ENCODE measurements at regions not wholly inside any gene's neighbourhood (a gene's known extent, or its start where the extent isn't known, plus 50 kb on each side); places are given as distances from the start of the nearest gene placed in this dataset.
"Not testable (repeated sequence)": the region's sequence is repeated elsewhere in the genome, so short reads cannot be mapped to it uniquely, and the experiment has no call there.

GRCh38 chr2:18266699-18267098, 293.8 kb downstream of the RDH14 start:
- DNase-seq (ENCODE audit: low read depth in 2 of 3, low spot score in 2 of 3): not testable (repeated sequence)

DNA sequence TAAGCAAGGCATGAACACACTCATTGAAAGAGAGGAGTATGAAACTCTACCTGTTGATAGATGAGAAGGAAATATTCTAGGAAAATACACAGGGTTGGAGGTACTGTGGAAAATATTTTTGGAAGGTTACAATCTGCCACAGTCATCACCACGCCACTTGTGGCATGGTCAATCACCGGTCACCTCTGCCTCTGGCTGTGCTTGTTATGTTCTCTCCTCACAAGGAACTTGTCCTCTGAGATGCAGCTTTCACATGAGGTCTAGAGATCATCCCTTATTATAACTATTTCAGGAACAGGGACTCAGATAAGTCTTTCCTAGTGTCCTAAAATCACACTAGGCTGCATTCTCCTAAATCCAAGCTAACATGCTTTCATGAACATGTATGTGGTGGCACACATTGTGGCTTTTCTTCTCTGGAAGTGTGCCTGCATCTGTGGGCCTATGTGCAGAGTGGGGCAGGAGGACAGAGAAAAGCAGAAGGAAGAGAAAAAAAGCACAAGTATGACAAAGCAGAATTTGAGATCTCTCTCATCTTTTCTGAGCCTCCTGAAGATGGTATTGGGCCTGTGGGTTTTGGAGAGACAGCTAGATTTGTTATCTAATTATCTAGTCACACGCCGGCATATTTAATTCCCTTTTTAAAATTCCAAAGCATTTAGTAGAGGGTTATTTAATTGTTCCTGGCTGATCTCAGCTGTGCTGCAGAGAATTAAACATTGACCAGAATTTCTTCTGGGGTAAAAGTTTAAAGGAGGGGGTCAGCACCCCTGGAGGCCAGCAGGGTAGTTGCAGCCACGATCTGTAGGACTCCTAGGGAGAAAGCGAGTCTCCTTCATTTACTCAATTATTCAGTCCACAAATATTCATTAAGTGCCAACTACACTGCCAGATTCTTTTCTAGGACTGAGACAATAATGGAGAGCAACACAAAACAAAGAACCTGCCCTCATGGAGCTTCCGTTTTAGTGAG, 294.6 kb downstream of the RDH14 start:
- DNase-seq (ENCODE audit: low read depth in 2 of 3, low spot score in 2 of 3): no peak

- no peak for DNase-seq (ENCODE audit: low read depth in 2 of 3, low spot score in 2 of 3)
Observed at GRCh38 chr2:18262601-18263000, 297.9 kb downstream of the RDH14 start.

DNA sequence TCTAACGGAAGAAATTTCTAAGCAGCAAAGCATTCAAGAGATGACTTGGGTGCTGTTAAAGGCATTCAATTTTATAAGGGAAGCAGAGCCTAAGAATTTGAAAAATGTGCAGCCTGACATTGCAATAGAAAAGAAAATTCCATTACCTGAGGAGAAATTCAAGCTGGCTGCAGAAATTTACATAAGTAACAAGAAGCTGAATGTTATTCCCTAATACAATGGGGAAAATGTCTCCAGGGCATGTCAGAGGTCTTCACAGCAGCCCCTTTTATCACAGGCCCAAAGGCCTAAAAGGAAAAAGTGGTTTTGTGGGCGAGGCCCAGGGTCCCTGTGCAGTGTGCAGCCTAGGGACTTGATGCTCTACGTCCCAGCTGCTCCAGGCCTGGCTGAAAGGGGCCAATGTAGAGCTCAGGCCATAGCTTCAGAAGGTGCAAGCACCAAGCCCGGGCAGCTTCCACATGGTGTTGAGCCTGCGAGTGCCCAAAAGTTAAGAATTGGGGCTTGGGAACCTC, 306.7 kb downstream of the RDH14 start:
- no peak for DNase-seq (ENCODE audit: low read depth in 2 of 3, low spot score in 2 of 3)

DNA sequence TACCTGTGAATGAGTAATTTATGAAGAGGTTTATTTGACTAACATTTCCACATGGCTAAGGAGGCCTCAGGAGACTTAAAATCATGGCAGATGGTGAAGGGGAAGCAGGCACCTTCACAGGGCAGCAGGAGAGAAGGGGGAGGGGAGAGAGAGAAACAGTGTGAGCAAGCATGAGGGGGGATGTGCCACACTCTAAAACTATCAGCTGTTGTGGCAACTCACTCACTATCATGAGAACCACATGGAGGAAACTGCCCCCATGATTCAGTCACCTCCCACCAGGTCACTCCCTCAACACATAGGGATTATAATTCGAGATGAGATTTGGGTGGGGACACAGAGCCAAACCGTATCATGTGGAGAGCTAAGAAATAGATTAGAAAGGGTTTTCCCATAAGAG, 309.0 kb downstream of the RDH14 start:
- no peak for DNase-seq (ENCODE audit: low read depth in 2 of 3, low spot score in 2 of 3)

GRCh38 chr2:18247282-18248110, 313.0 kb downstream of the RDH14 start:
- no peak for DNase-seq (ENCODE audit: low read depth in 2 of 3, low spot score in 2 of 3)

- DNase-seq (ENCODE audit: low read depth in 2 of 3, low spot score in 2 of 3): no peak
Observed at GRCh38 chr2:18245375-18245774, 315.1 kb downstream of the RDH14 start.

- DNase-seq (ENCODE audit: low read depth in 2 of 3, low spot score in 2 of 3): no peak
Observed at GRCh38 chr2:18244845-18245244, 315.6 kb downstream of the RDH14 start.

GRCh38 chr2:18243816-18244215, 316.6 kb downstream of the RDH14 start:
- DNase-seq (ENCODE audit: low read depth in 2 of 3, low spot score in 2 of 3): no peak

GRCh38 chr2:18242716-18243115, 317.7 kb downstream of the RDH14 start:
- no peak for DNase-seq (ENCODE audit: low read depth in 2 of 3, low spot score in 2 of 3)

DNA sequence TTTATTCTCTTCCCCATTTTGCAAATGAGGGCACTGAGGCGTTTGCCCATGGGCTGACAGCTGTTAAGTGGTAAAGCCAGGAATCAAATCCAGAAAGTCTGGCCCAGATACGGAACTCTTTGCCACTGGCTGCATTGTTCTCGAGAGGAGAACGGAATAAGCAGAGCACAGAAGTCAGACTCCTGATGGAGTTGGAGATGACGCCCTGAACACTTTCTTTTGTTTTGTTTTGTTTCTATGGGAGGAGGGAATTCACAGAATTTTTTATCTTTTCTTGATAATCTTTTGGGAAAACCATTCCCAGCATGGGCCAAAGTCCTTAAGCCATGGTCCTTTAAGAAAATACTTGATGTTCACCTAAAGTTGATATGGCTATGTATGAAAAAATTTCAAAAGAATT, 322.2 kb downstream of the RDH14 start:
- no peak for DNase-seq (ENCODE audit: low read depth in 2 of 3, low spot score in 2 of 3)

- no peak for DNase-seq (ENCODE audit: low read depth in 2 of 3, low spot score in 2 of 3)
Observed at GRCh38 chr2:18237298-18237697, 323.2 kb downstream of the RDH14 start.

DNA sequence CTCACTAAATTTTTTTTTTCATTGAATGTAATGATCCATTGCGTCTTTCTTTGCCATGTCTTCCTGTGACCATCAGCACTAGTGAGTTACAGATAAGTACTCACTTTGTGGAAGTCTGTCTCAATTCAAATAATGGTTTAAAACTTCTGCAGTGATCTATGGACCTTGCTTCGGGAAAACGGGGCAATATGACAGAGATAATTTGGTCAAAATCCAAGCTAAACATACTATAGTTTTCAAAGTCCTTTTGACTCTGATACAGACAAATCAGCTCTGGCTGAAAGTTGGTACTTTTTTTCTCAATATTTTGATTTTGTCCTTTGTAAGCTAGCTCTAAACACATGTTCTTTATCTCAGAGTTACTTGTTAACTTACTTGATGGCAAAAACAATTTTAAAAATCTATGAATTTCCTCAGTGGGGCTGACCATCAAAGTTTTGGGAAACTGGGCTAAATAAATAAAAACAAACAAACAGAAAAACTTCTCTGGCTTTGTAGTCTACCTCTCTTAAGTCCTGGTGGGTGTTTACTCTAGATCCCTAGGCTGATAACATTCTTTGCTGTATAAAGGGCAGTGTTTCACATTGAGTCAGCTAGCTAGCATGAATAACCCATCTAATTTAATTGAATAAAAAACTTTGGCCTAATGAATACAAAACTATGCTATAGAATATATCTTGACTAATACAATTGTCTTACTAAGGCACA, 327.6 kb downstream of the RDH14 start:
- no peak for DNase-seq (ENCODE audit: low read depth in 2 of 3, low spot score in 2 of 3)

DNA sequence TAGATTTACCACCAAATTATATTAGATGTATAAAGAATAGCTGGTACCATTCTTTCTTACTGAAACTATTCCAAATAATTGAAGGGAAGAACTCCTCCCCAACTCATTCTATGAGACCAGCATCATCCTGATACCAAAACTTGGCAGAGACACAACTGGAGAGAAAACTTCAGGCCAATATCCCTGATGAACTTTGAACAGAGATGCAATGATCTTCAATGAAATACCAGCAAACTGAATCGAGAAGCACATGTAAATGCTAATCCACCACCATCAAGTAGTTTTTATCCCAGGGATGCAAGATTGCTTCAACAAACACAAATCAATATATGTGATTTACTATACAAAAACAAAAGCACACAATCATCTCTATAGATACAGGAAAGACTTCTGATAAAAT, 329.8 kb downstream of the RDH14 start:
- DNase-seq (ENCODE audit: low read depth in 2 of 3, low spot score in 2 of 3): no peak

DNA sequence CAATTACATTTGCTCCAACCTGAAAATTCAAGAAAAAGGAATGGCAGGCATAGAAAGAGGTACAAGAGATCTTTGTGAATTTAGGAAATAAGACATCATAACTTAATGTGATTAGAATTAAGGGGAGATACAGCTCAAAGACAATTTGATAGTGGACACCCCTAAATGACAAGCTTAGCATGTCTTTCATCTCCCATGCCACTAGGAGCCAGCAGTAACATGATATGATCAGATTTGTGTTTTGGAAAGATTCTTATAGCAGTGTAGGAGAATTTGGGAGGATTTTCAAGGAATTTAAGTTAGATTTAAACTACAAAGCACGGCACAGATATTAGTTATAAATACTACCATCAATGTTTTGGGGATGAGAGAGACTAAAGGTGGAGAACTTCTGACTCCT, 340.8 kb downstream of the RDH14 start:
- no peak for DNase-seq (ENCODE audit: low read depth in 2 of 3, low spot score in 2 of 3)

GRCh38 chr2:18218160-18218933, 339.9 kb downstream of the KCNS3 start:
- no peak for DNase-seq (ENCODE audit: low read depth in 2 of 3, low spot score in 2 of 3)

DNA sequence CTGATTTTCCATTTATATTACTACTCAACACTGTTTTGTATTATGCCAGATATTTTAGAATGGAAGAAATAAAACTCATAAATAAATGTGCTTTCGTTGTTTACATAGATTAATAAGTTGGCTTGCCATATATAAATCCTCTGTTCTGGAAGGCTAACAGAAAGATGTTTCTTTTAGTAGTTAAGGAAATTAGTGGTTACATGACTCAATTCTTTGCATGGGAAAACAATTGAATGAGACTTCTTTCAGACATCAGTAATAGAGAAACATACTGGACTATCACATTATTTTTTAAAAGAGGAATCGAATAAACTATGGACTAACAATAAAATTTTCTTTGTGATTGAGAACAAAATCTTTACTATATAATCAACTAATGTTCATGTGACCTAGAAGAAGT, 336.5 kb downstream of the KCNS3 start:
- no peak for DNase-seq (ENCODE audit: low read depth in 2 of 3, low spot score in 2 of 3)

DNA sequence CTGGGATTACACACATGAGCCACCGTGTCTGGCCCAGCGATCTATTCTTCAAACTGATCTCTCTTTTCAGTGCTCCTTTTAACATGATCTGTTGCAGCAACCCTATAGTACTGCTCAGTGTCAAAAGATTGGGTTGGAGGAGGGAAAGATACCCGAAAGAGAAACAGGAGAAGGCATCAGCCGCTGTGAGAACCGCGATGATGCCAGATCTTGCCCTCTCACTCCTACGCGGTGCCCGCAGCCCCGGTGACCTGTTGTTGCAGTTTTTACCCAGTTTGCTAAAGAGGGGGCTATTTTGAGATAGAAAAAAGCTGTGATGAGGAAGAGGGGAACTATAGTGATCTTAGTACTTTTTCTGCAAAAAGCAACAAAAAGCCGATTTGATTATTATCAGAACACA, 335.5 kb downstream of the KCNS3 start:
- DNase-seq (ENCODE audit: low read depth in 2 of 3, low spot score in 2 of 3): no peak

GRCh38 chr2:18209934-18210639, 331.6 kb downstream of the KCNS3 start:
- DNase-seq (ENCODE audit: low read depth in 2 of 3, low spot score in 2 of 3): no peak

DNA sequence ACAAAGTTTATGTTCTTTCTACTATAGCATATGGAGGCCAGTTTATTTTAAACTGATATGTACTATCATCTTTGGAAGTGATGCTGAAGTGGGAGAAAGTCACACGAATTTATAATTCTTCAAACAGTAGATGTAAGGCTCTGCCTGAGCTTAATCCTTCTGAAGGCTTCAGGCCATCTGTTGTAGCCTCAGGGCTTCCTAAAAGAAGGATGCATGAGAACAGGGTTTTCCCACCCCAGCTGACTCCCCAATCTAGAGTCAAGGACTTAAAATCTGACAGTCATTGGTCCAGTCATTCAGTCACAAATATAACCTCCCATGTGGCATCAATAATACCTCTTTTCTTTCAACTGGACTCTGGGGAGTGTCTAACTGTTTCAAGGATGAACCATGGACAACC, 330.5 kb downstream of the KCNS3 start:
- no peak for DNase-seq (ENCODE audit: low read depth in 2 of 3, low spot score in 2 of 3)

Measured in activated CD8-positive, alpha-beta memory T cell treated with anti-CD3 and anti-CD28 coated beads for 48 hours (primary cell).